ENCODE measurements at regions not wholly inside any gene's neighbourhood (a gene's known extent, or its start where the extent isn't known, plus 50 kb on each side); places are given as distances from the start of the nearest gene placed in this dataset.

GRCh38 chr10:91006001-91006751 is 85.3 kb upstream of the ANKRD1 start:
- TF ChIP-seq POLR2A (IDR thresholded peaks at IDR 0.05) = no peak
- peak in 1 of 4 donors; percentile 26 for TF ChIP-seq POLR2AphosphoS5 (IDR thresholded peaks at IDR 0.05)
- TF ChIP-seq CTCF (IDR thresholded peaks at IDR 0.05) = peak; percentile 59 to 86 (median 82)
- TF ChIP-seq EP300 (IDR thresholded peaks at IDR 0.05) = no peak
- intact Hi-C loops (cut with DNase I) = loop anchor here (1.0 kb wide), 1 partner anchor 245 kb away; no protein-coding TSS in a partner anchor
- no peak overlapping the region for H3K27ac ChIP-seq
- no peak overlapping the region for H3K4me3 ChIP-seq
- no peaks in the 10 kb centered on the region for H3K27me3 ChIP-seq
- DNase-seq = peak; percentile 70
- no peaks in the 10 kb centered on the region for H3K36me3 ChIP-seq
- H3K9me3 ChIP-seq = no peaks in the 10 kb centered on the region
- H3K4me1 ChIP-seq = no peaks in the 10 kb centered on the region
- 19 to 22% methylated on average over 2 of the region's 2 CpGs for WGBS, 2 donors

GRCh38 chr10:91006752-91007346 is 86.0 kb upstream of the ANKRD1 start:
- Histone ChIP-seq H3K36me3 (no peaks in the 10 kb centered on the region), H3K4me1 (no peaks in the 10 kb centered on the region), H3K27ac (no peak overlapping the region), H3K27me3 (no peaks in the 10 kb centered on the region), H3K9me3 (no peaks in the 10 kb centered on the region), H3K4me3 (no peak overlapping the region)
- intact Hi-C loops (cut with DNase I) = loop anchor here (1.0 kb wide), 1 partner anchor 244 kb away; no protein-coding TSS in a partner anchor
- TF ChIP-seq CTCF (IDR thresholded peaks at IDR 0.05) (no peak), POLR2AphosphoS5 (IDR thresholded peaks at IDR 0.05) (no peak)
- no peak for DNase-seq
- WGBS, 2 donors = 43 to 77% methylated on average over 1 of the region's 1 CpG

GRCh38 chr10:91007655-91008054 is 86.8 kb upstream of the ANKRD1 start:
- no peak for DNase-seq
- Histone ChIP-seq H3K4me1 (no peaks in the 10 kb centered on the region), H3K36me3 (no peaks in the 10 kb centered on the region), H3K27ac (no peak overlapping the region), H3K4me3 (no peak overlapping the region), H3K27me3 (no peaks in the 10 kb centered on the region), H3K9me3 (no peaks in the 10 kb centered on the region)
- TF ChIP-seq CTCF (IDR thresholded peaks at IDR 0.05) (no peak), POLR2A (IDR thresholded peaks at IDR 0.05) (no peak), POLR2AphosphoS5 (IDR thresholded peaks at IDR 0.05) (no peak), EP300 (IDR thresholded peaks at IDR 0.05) (no peak)
- intact Hi-C loops (cut with DNase I) = no loop called here

- no peaks in the 10 kb centered on the region for H3K27me3 ChIP-seq
- H3K27ac ChIP-seq = no peak overlapping the region
- no peaks in the 10 kb centered on the region for H3K4me1 ChIP-seq
- WGBS, 2 donors = 92 to 94% methylated on average over 1 of the region's 1 CpG
- no peak for DNase-seq
- no peak for TF ChIP-seq POLR2A (IDR thresholded peaks at IDR 0.05)
- no peak for TF ChIP-seq POLR2AphosphoS5 (IDR thresholded peaks at IDR 0.05)
- TF ChIP-seq CTCF (IDR thresholded peaks at IDR 0.05) = no peak
- TF ChIP-seq EP300 (IDR thresholded peaks at IDR 0.05) = no peak
- no peaks in the 10 kb centered on the region for H3K9me3 ChIP-seq
- no peaks in the 10 kb centered on the region for H3K36me3 ChIP-seq
- H3K4me3 ChIP-seq = no peak overlapping the region
- intact Hi-C loops (cut with DNase I) = no loop called here
These were observed 88.2 kb upstream of the ANKRD1 start for GRCh38 chr10:91009121-91009520.

Measured in sigmoid colon (tissue), 6 donors.